Astrocyte of the spinal cord (primary cell): ENCODE measurements at regions not wholly inside any gene's neighbourhood (a gene's known extent, or its start where the extent isn't known, plus 50 kb on each side); places are given as distances from the start of the nearest gene placed in this dataset.

Experiments
- DNase-seq: peaks from one replicate; pipeline ENCODE4 v3.0.0; 2011; ENCODE audit warnings: low read depth, low spot score
- H3K4me3 ChIP-seq: 2 replicates; pipeline ENCODE4 v1.5.1; 2011; ENCODE audit warnings: low read depth, mild to moderate bottlenecking, low read length, moderate library complexity
- in situ Hi-C: cut with HindIII; loops from 2 replicates; pipeline ENCODE4 v1.10.0; 2017; ENCODE audit warnings: low sequenced_read_pairs
- TF ChIP-seq, protein P1 (sequence below): IDR thresholded peaks from 2 replicates; pipeline ENCODE4 v1.5.1; 2012; ENCODE audit warnings: low read depth, mild to moderate bottlenecking, low read length, inconsistent platforms

DNA sequence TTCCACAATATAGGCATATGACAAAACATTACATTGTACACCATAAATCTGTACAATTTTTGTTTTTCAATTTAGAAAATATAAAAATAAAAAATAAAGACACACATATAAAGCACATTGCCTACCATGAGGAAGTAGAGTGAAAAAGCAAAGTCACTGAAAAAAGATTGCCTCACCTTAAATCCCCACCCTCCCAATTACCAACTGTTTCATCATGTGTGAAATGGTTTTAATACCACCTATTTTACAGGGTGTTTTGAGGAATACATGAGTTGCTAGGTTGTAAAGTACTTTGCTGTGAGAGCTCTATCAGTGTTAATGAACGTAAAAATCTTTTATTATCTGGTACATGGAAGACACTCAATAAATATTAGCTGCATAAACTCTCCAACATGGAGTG, 373.6 kb upstream of the NDST3 start:
- in situ Hi-C loops, result no loop called here
- no peak for DNase-seq
- TF ChIP-seq, protein P1, sequence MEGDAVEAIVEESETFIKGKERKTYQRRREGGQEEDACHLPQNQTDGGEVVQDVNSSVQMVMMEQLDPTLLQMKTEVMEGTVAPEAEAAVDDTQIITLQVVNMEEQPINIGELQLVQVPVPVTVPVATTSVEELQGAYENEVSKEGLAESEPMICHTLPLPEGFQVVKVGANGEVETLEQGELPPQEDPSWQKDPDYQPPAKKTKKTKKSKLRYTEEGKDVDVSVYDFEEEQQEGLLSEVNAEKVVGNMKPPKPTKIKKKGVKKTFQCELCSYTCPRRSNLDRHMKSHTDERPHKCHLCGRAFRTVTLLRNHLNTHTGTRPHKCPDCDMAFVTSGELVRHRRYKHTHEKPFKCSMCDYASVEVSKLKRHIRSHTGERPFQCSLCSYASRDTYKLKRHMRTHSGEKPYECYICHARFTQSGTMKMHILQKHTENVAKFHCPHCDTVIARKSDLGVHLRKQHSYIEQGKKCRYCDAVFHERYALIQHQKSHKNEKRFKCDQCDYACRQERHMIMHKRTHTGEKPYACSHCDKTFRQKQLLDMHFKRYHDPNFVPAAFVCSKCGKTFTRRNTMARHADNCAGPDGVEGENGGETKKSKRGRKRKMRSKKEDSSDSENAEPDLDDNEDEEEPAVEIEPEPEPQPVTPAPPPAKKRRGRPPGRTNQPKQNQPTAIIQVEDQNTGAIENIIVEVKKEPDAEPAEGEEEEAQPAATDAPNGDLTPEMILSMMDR, result no peak
- no peak overlapping the region for H3K4me3 ChIP-seq

DNA sequence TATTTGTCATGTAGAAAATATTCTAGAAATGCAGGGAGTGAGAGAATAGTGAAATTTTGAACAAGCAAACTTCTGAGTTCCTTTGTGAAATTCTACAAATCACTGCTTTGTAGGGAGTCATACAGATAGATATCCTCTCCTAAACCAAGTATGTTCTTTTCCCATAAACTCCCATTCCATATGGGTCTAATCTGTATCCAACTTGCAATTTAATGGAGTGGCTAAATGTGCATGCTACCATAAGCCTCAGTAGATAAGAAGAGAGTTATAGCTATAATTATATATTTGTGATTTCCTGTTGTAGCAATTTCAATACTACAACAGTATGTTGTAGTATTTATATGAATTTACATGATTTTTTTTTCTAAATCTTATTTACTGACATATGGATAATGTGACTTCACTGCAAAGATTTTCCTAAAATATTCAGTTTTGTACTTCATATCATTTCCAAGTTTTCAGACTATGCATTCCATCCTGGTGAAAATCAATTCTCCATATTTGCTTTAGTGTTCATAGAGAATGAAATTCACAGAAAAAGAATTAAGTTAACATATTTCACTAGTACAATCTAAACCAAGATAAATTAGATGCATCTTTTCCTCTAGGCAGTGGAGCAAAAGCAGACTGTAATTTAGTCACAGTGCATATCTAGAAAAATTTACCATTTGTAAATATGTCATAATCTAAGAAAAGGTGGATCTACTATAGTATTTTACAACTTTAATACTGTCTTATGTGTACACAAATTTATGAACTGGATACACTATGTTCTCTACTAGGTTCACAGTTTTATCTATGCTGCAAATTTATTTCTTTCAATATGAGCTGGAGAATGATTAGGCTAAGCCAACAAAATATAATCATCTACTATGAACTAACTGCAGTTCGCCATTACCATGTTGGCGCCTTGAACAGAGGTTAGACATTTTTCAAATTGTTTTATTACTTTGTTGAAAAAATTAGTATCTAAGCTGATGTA, 372.9 kb upstream of the NDST3 start:
- DNase-seq, result no peak
- in situ Hi-C loops, result no loop called here
- H3K4me3 ChIP-seq, result no peak overlapping the region
- TF ChIP-seq, protein P1, result no peak

DNA sequence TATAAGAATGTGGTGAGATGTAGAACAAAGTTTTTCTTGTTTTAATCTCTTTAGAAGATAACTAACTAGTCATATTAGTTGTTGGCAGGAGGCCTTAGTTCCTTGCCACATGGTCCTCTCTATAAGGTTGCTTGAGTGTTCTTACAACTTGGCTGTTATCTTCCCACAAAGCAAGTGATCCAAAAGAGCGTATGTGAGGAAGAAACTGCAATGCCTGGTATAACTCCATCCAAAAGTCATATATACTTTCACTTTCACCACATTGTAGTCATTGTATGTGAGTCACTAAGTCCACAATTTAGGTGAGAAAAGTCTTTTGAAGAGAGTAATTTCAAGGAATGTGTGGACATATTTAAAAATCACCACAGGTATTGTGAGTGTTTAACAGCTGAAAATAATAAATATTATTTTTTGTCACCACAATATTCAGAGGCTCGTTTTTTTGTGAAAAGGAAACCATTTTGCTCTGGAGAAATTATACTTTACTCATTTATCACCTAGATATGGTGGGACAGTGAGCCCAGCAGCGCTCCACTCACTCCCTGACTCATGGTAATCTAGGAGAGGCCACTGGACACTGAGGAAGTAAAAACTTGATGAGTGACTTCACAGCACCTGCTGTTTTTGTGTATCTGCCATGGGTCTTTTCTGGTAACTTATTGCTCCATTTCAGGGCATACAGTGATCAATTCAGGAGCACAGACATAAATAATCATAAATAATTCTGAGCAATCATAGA, 369.4 kb upstream of the NDST3 start:
- DNase-seq, result peak; percentile 58
- TF ChIP-seq, protein P1, result no peak
- H3K4me3 ChIP-seq, result no peak overlapping the region
- in situ Hi-C loops, result no loop called here

DNA sequence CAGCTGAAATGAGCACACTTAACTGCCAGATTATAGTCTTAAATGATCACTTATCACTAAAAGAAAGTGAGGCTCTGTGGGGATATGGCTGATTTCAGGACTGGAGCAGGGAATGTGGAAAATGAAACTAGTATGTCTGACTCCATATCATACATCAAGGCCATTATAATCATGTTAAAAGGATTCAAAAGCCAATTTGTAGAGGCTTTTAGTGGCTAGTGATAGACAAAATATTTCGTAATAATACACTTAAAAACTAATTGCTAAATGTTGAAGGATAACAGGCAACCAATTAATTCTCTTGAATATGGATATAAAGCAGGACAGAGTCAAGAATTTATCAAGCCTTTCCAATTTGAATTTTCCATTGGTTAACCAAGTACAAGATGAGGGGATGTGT, 358.1 kb upstream of the NDST3 start:
- TF ChIP-seq, protein P1, result no peak
- in situ Hi-C loops, result no loop called here
- H3K4me3 ChIP-seq, result no peak overlapping the region
- no peak for DNase-seq

DNA sequence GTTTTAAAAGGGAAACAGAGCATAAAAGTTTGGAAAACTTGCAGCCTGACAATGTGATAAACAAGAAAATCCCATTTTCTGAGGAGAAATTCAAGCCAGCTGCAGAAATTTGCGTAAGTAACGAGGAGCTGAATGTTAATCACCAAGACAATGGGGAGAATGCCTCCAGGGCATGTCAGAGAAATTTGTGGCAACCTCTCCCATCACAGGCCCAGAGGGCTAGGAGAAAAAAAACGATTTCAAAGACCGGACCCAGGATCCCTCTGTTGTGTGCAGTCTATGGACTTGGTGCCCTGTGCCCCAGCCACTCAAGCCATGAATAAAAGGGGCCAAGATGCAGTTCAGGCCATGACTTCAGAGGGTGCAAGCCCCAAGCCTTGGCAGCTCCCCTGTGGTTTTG, 355.4 kb upstream of the NDST3 start:
- TF ChIP-seq, protein P1, result no peak
- no peak for DNase-seq
- in situ Hi-C loops, result no loop called here
- no peak overlapping the region for H3K4me3 ChIP-seq

DNA sequence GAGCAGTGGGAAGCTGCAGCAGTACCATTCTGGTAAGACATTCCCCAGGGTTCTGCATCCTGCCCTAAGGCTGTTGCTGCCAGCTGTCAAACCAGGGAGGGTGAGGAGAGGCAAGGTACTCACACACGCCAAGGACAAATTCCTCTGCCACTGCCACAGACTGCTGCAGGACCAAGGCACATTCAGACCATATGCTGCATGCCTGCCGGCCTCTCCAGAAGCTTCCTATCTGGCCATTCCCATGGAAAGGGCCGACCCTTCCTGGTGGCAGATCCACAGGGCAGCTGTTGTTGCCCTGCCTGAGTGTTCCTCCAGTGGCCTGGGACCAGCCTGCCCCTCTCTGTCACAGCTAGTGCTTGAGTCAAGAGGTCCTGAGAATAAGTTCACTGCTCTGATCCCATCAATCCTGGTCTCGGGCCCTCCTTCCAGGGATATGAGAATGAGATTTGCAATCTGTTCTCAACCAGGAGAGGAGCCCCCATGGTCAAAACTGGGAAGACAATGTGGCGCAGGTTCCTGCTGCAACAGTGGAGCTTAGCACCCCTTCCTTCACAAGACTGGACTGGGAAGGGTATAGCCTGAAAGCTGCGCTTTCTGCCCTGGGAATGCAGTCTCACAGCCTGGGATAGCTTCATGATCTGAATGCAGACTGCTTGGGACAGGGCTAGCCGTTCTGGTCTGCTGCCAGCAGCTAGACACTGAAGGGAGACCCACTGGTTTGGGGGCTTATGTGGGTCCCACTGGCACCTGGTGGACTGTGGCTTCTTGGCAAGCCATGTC, 342.5 kb upstream of the NDST3 start:
- TF ChIP-seq, protein P1, result no peak
- H3K4me3 ChIP-seq, result no peak overlapping the region
- in situ Hi-C loops, result no loop called here
- no peak for DNase-seq
